CD4-positive, alpha-beta T cell (primary cell): ENCODE measurements at regions not wholly inside any gene's neighbourhood (a gene's known extent, or its start where the extent isn't known, plus 50 kb on each side); places are given as distances from the start of the nearest gene placed in this dataset.

Experiments
- ATAC-seq: fragments of 200-7000 bp; cut with Tn5 transposase; one replicate; pipeline ENCODE4 v1.10.0; 2022; ENCODE audit warnings: mild to moderate bottlenecking; ENCODE audit not compliant: poor library complexity
- CTCF ChIA-PET: fragments of 350-600 bp; sonication (Branson Sonifier 250); formaldehyde crosslinking; loops from one replicate; lab custom pipeline; 2021; ENCODE audit warnings: antibody characterized with exemption, inconsistent platforms; lab: Charles Lee
- POLR2A ChIA-PET: fragments of 350-600 bp; sonication (Branson Sonifier 250); formaldehyde crosslinking; loops from one replicate; lab custom pipeline; 2021; ENCODE audit warnings: antibody characterized with exemption, inconsistent platforms; lab: Charles Lee
- DNase-seq, 14 experiments: peaks; one replicate each; pipeline ENCODE4 v3.0.0-alpha.2; 2013 to 2020; ENCODE audit warnings: mixed read lengths in 2 of 14
- H3K27ac ChIP-seq, 2 donors: one replicate each; pipeline versions ENCODE4 v1.5.1 to v1.7.0; 2013; ENCODE audit warnings: low read length in 2 of 2, low read depth in 1 of 2, mild to moderate bottlenecking in 1 of 2
- H3K27me3 ChIP-seq, 2 experiments: 1 replicate in 1 of 2; 2 replicates in 1 of 2; pipeline versions ENCODE4 v1.6.1 to v1.7.0; 2013; ENCODE audit warnings: low read length in 2 of 2, control low read depth in 1 of 2, mild to moderate bottlenecking in 1 of 2, moderate library complexity in 1 of 2; ENCODE audit not compliant: insufficient read depth in 2 of 2, control insufficient read depth in 1 of 2
- H3K36me3 ChIP-seq: one replicate; pipeline ENCODE4 v1.6.1; 2013; ENCODE audit warnings: low read length, control low read depth; ENCODE audit not compliant: insufficient read depth
- H3K4me1 ChIP-seq: one replicate; pipeline ENCODE4 v1.6.1; 2013; ENCODE audit warnings: low read length, control low read depth; ENCODE audit not compliant: insufficient read depth
- H3K4me3 ChIP-seq: one replicate; pipeline ENCODE4 v1.5.1; 2013; ENCODE audit warnings: mild to moderate bottlenecking, low read length, moderate library complexity
- H3K9me3 ChIP-seq, 2 experiments: 1 replicate in 1 of 2; 2 replicates in 1 of 2; pipeline versions ENCODE4 v1.6.1 to v1.7.0; 2013; ENCODE audit warnings: low read length in 2 of 2, mild to moderate bottlenecking in 2 of 2, control low read depth in 1 of 2, moderate library complexity in 1 of 2; ENCODE audit not compliant: control insufficient read depth in 1 of 2, insufficient read depth in 1 of 2
- H3K27ac Mint-ChIP-seq: one replicate; pipeline ENCODE4 v1.8.0; 2020; ENCODE audit warnings: mixed read lengths
- H3K27me3 Mint-ChIP-seq: one replicate; pipeline ENCODE4 v1.8.0; 2021; ENCODE audit warnings: mixed read lengths
- H3K36me3 Mint-ChIP-seq: one replicate; pipeline ENCODE4 v1.8.0; 2021; ENCODE audit warnings: low read depth, mixed read lengths
- H3K4me1 Mint-ChIP-seq: one replicate; pipeline ENCODE4 v1.8.0; 2021; ENCODE audit warnings: low read depth, mixed read lengths
- H3K4me3 Mint-ChIP-seq: one replicate; pipeline ENCODE4 v1.8.0; 2020; ENCODE audit warnings: mild to moderate bottlenecking, mixed read lengths
- H3K9me3 Mint-ChIP-seq: one replicate; pipeline ENCODE4 v1.8.0; 2020; ENCODE audit warnings: mixed read lengths
- intact Hi-C, 2 experiments: fragments of 100-400 bp; cut with DNase I in 1 of 2; cut with micrococcal nuclease in 1 of 2; formaldehyde crosslinking; loops; one replicate each; pipeline versions ENCODE4 v1.15.1 to v1.9.0; 2023 to 2025; cut with DNase I, micrococcal nuclease
- TF ChIP-seq, protein P1 (sequence below): fragments of 200-600 bp; IDR thresholded peaks from one replicate; pipeline ENCODE4 v1.8.0; 2022; ENCODE audit warnings: antibody characterized with exemption, mild to moderate bottlenecking

DNA sequence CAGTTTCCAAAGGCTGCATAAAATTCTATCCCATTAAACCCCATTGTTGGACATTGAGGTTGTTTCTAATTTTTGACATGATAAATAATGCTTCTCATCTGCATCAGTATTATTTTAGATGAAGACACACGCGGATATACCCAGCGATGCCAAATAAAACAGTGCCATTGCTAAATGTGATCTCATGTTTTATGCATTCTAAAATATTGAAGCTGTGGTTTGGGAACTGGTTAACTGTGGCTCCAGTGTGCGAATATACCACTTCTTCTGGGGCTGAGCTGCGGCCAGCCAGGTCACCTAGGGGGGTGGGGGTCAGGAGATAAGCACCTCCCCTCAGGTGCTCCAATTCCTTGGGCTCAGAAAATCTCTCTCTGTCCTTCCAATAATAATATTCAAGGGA is 230.0 kb downstream of the ADAMTS9 start:
- Mint-ChIP-seq H3K4me1 (no peaks in the 10 kb centered on the region), H3K9me3 (no peaks in the 10 kb centered on the region), H3K36me3 (no peaks in the 10 kb centered on the region), H3K27ac (no peak overlapping the region), H3K27me3 (peaks cover 10% of the 10 kb centered on the region), H3K4me3 (no peak overlapping the region)
- H3K9me3 ChIP-seq = no peaks in the 10 kb centered on the region
- ATAC-seq = no peak
- no peak overlapping the region for H3K27ac ChIP-seq
- intact Hi-C loops = no loop called here
- no peaks in the 10 kb centered on the region for H3K4me1 ChIP-seq
- ChIA-PET POLR2A (no interaction called here), CTCF (no interaction called here)
- TF ChIP-seq, protein P1, sequence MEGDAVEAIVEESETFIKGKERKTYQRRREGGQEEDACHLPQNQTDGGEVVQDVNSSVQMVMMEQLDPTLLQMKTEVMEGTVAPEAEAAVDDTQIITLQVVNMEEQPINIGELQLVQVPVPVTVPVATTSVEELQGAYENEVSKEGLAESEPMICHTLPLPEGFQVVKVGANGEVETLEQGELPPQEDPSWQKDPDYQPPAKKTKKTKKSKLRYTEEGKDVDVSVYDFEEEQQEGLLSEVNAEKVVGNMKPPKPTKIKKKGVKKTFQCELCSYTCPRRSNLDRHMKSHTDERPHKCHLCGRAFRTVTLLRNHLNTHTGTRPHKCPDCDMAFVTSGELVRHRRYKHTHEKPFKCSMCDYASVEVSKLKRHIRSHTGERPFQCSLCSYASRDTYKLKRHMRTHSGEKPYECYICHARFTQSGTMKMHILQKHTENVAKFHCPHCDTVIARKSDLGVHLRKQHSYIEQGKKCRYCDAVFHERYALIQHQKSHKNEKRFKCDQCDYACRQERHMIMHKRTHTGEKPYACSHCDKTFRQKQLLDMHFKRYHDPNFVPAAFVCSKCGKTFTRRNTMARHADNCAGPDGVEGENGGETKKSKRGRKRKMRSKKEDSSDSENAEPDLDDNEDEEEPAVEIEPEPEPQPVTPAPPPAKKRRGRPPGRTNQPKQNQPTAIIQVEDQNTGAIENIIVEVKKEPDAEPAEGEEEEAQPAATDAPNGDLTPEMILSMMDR = no peak
- no peaks in the 10 kb centered on the region for H3K27me3 ChIP-seq
- H3K36me3 ChIP-seq = no peaks in the 10 kb centered on the region
- DNase-seq = no peak
- no peak overlapping the region for H3K4me3 ChIP-seq

DNA sequence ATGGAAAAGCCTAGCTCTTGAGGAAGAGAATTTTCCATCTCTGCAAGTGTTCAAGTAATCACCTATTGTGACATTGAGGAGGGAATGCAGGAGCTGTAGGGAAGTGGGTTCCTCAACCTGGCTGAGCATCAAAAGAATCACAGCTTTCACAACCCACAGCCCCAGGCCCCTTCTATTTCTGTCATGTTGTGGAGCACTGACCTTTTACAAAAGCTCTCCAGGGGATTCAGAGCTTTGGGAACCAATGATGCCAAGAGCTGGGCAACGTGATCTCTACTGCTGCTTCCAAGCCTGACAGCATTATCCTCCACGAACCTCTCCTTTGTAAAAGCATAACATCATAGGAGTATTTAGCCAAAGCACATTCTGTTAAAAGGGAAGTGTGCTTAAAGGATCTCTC is 231.1 kb downstream of the ADAMTS9 start:
- Histone ChIP-seq H3K27ac (no peak overlapping the region), H3K4me3 (no peak overlapping the region), H3K4me1 (no peaks in the 10 kb centered on the region), H3K36me3 (no peaks in the 10 kb centered on the region), H3K27me3 (no peaks in the 10 kb centered on the region), H3K9me3 (no peaks in the 10 kb centered on the region)
- Mint-ChIP-seq H3K4me1 (no peaks in the 10 kb centered on the region), H3K36me3 (no peaks in the 10 kb centered on the region), H3K27ac (no peak overlapping the region), H3K9me3 (no peaks in the 10 kb centered on the region), H3K27me3 (peaks cover 5% of the 10 kb centered on the region), H3K4me3 (no peak overlapping the region)
- POLR2A ChIA-PET = no interaction called here
- DNase-seq (no peak), ATAC-seq (no peak)
- TF ChIP-seq, protein P1 = no peak
- CTCF ChIA-PET = no interaction called here
- intact Hi-C loops = no loop called here

DNA sequence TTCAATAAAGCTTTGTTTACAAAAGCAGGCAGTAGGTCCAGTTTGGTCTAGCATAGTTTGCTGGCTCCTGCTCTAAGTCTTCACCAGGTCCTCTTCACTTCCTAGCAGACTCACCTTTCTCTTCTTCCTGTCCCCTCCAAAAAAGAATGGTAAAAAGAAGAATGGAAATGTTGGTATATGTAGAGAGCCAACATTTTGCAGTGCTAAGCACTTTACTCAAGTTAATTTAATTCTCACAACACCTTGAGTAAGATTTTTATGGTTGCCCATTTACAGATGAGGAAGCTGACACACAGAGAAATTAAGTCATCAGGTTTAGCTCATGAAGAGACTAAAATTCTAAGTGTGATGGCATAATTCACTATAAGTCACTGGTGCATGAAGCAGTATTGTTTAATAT is 230.1 kb upstream of the PRICKLE2 start:
- no peaks in the 10 kb centered on the region for H3K4me1 ChIP-seq
- POLR2A ChIA-PET = no interaction called here
- H3K27ac Mint-ChIP-seq = no peak overlapping the region
- no peaks in the 10 kb centered on the region for H3K36me3 ChIP-seq
- no peaks in the 10 kb centered on the region for H3K27me3 ChIP-seq
- TF ChIP-seq, protein P1 = no peak
- DNase-seq = no peak
- ATAC-seq = no peak
- H3K27me3 Mint-ChIP-seq = peaks cover 14% of the 10 kb centered on the region
- intact Hi-C loops = no loop called here
- no peaks in the 10 kb centered on the region for H3K9me3 Mint-ChIP-seq
- no peaks in the 10 kb centered on the region for H3K4me1 Mint-ChIP-seq
- CTCF ChIA-PET = no interaction called here
- H3K36me3 Mint-ChIP-seq = no peaks in the 10 kb centered on the region
- H3K4me3 ChIP-seq = no peak overlapping the region
- no peak overlapping the region for H3K27ac ChIP-seq
- H3K9me3 ChIP-seq = no peaks in the 10 kb centered on the region
- no peak overlapping the region for H3K4me3 Mint-ChIP-seq
